Right renal pelvis (tissue), 4 donors: ENCODE measurements at regions not wholly inside any gene's neighbourhood (a gene's known extent, or its start where the extent isn't known, plus 50 kb on each side); places are given as distances from the start of the nearest gene placed in this dataset.
"Not testable (repeated sequence)": the region's sequence is repeated elsewhere in the genome, so short reads cannot be mapped to it uniquely, and the experiment has no call there.

ENCODE experiments used
- DNase-seq, 4 donors: peaks; one replicate each; pipeline ENCODE4 v3.0.0-alpha.2; 2013; ENCODE audit warnings: low read depth in 4 of 4, low spot score in 3 of 4, missing footprints in 1 of 4

- no peak for DNase-seq
Observed at GRCh38 chr5:161042443-161042842, 190.4 kb upstream of the ATP10B start.

DNA sequence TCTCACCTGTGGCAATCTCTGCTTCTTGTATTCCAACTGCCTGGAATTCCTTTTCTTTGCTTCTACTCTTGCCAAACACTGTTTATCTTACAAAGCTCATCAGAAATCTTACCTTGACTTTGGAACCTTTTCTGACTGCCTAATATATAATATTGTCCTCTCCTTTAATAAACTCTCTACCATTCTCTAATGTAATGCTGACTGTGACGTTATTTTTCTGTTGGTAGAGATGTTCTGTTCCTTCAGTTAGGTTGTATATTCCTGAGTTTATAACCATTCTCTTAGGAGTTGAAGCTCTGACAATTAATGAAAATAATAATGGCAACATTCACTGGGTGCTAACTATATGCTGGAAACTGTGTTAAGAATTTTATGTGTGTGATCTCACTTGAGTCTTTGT lies 188.8 kb upstream of the ATP10B start:
- DNase-seq: no peak

DNA sequence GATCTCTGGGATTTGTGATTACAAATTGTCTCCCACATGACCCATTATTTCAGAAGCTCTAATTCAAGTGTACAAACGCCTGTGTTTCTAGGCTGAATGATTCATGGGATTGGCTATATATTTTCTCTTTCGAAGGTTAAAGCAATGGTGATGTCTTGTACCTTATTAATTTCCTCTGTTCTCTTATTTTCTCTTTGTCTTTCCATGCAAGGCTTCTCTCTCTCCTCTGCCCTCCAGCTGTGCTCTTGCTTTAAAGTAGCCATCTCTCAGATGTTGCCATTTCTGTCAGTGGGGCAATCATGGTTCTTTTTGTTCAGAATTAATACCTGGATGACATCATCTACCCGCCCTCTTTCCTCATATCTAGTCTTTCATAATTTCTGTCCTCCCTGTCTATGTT lies 184.3 kb upstream of the ATP10B start:
- DNase-seq: no peak

- DNase-seq: no peak
Observed at GRCh38 chr5:161034451-161034850, 182.4 kb upstream of the ATP10B start.

DNA sequence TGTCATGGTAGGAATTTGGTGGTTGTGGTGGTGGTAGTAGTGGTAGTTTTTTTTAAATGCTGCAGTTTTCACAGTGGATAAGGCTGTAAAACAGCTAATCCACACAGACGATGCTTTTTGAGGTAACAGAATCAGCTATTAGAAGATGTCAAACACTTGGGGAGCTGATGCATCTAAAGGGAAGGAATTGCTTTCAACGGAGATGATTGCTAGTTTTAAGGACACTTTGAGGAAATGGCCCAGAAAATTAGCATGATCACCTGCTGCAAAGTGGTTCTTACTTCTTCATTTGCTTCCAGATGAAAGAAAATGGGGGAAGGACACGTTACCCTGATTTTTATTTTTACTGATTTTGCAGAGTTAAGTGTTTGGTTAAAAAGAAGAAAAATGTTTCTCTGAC lies 178.2 kb upstream of the ATP10B start:
- DNase-seq: no peak

- no peak for DNase-seq
Observed at GRCh38 chr5:161027763-161028162, 175.8 kb upstream of the ATP10B start.

DNA sequence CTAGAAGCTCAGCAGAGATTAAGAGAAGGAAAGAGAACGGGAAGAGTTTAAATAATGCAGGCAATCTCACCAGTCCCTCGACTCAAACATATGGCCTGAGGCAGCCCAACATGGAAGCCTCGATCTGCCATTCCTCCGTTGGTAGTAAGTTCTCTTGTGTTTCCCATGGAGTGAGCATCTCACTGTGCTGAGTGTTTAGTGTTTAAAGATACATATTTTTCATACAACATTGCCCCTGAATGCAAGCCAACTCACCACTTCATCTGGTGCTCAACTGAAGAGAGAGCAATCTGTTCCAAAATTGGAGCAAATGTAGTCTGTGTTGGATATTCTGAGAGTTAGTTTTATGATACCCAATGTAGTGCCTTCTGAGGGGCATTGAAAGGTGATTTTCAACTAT lies 171.5 kb upstream of the ATP10B start:
- DNase-seq: no peak

- DNase-seq: no peak
Observed at GRCh38 chr5:161022151-161022550, 170.1 kb upstream of the ATP10B start.

- DNase-seq: no peak
Observed at GRCh38 chr5:161009817-161010216, 157.8 kb upstream of the ATP10B start.

DNA sequence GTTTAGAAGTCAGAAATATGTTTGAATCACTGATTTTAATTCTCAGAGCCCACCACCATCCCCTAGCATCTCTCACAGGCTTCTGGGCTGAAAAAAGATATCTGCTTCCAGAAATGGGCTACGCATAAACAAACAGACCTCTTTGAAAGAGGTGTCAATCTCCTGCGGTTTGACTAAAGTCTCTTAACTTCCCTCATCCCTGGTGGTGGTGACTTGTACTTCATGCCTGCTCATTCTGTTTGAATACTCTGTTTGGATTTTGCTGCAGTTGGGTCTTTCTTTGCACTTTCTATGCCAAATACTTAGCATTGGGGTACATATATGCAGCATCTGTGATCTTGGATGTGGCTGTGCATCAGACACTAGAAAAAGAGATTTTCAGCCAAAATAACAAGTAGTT lies 157.2 kb upstream of the ATP10B start:
- no peak for DNase-seq

GRCh38 chr5:161007879-161008278 lies 155.9 kb upstream of the ATP10B start:
- no peak for DNase-seq

- no peak for DNase-seq
Observed at GRCh38 chr5:161002571-161003074, 150.6 kb upstream of the ATP10B start.

DNA sequence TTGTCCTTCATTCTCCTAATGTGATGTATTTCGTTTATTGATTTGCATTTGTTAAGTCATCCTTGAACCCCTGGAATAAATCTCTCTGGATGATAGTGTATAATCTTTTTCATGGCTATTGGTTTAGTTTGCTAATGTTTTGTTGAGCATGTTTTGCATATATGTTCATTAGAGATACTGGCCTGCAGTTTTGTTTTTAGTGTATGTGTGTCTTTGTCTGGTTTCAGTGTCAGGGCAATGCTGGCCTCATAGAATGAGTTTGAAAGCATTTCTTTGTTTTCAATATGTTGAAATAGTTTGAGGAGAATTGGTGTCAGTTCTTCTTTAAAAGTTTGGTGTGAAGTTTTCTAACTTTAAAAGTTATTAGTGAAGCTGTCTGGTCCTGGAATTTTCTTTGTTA lies 149.6 kb upstream of the ATP10B start:
- DNase-seq: no peak

- DNase-seq: not testable (repeated sequence)
Observed at GRCh38 chr5:161001142-161001541, 149.1 kb upstream of the ATP10B start.

DNA sequence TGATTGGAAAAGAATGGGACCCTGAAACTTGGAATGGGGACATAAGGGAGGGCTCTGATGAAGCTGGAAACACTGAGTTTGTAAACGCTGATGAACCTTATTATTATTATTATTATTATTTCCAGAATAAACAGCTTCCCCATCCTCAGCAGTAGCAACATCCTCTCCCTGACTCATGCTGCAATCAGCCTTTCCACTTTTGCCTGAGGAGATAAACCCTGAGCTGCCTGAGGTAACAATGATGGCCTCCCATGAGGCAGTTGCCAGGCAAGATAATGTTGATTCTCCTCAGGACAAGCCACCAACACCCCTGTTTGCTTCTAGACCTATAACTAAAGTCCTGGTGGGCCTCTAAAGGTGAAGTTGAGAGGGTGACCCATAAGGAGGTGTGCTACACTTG lies 139.2 kb upstream of the ATP10B start:
- no peak for DNase-seq

- DNase-seq: no peak
Observed at GRCh38 chr5:160979385-160979784, 127.4 kb upstream of the ATP10B start.

- DNase-seq: no peak
Observed at GRCh38 chr5:160978944-160979343, 126.9 kb upstream of the ATP10B start.

- no peak for DNase-seq
Observed at GRCh38 chr5:160976181-160976580, 124.2 kb upstream of the ATP10B start.

GRCh38 chr5:160970605-160971191 lies 118.7 kb upstream of the ATP10B start:
- DNase-seq: no peak

DNA sequence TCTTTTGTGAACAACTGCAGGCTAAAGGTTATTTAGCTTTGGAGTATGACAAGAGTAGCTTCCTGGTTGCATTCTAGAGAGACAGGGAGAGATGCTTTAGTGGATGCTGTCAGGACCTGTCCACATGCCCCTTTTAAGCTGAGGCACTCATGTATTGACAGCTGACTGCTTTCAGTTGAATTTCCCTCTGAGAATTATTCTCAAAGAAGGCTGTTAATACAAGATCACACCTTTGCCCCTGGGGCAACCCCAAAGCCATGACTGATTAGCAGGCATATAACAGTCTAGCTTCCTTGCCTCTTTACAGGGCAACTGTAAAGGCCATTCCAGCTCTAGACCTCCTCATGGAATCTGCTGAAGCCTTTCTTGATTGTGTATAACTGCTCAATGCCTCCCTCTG lies 117.6 kb upstream of the ATP10B start:
- DNase-seq: no peak

- no peak for DNase-seq
Observed at GRCh38 chr5:160968480-160968879, 116.5 kb upstream of the ATP10B start.

DNA sequence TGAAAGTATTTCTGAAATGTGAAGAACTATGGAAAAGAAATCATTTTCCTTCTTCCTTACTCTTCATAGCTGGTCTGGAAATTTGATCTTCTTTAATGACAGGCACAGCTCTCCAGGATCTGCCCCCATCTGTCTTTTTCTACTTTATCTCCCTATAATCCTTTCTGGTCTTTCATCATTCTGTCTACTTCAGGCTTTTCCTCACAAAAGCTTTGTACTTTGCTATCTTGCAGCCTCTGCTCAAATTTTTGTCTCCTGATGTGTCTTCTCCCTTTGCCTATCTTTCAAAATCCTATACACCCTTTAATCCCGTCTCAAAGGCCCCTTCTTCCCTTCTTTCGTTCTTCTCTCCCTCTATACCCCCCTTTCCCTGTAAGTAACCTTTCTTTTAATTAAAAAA lies 114.9 kb upstream of the ATP10B start:
- DNase-seq: no peak

DNA sequence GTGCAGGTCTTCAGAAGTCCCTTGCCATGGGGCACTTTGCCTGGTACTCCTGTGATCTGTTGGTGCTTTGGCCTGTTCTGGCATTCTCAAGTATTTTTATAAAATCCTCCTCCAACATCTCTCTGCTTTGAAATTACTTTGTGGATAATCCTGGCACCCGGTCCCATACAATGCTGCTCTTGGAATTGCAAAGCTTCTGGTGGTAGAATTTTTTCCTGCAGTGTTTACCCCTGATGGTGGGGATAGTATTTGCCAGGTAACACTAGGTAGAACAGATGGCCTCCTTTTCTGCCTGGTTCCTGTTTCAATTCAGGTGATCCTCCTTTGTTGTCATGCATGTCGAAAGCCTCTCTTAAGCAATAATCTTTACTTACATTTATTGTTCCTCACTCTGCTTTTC lies 109.8 kb upstream of the ATP10B start:
- DNase-seq: no peak
